HG03097 (cell line): ENCODE measurements at regions not wholly inside any gene's neighbourhood (a gene's known extent, or its start where the extent isn't known, plus 50 kb on each side); places are given as distances from the start of the nearest gene placed in this dataset.
"Not testable (repeated sequence)": the region's sequence is repeated elsewhere in the genome, so short reads cannot be mapped to it uniquely, and the experiment has no call there.

Source experiments
- ATAC-seq: cut with Tn5 transposase; IDR thresholded peaks from one replicate; pipeline ENCODE4 v1.9.1; 2021; ENCODE audit not compliant: unreplicated experiment, low FRiP score

DNA sequence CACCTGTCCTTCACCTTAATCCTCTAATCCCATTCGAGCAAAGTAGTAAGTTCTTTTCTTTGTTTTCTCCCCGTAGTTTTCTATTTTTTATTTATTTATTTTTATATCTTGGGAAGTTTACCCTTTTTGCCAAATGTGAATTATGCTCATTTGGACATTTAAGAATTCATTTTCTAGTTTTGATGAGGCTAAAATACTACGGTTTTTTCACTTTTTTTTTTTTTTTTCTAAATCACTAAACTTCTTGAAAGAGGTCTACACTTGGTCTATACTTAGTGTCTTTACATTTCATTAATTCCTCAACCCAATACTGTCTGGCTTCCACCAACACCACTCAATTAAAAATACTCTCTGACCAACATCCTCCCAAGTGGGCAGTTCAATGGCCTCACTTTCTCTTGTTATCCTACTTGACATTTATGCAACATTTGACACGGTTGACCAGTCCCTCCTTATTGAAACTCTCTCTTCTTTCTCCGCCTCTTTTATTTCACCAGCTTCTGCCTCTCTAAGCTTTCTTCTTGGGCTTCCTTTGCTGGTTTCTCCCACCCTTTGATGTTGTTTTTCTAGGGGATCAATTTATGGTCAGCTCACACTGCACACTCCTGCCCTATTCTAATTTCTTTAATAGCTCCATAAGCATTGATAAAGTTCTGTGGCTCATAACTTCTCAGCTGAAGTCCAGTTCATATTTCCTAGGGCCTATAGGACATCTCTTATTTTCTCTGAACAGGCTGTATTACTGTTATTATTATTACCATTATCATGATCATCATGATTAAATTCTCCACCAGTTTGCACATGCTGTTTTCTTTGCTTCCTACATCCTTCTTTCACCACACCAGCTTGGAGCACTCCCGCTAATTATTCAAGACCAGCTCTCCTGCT is 72.6 kb upstream of the CITED2 start:
- ATAC-seq, result no peak

DNA sequence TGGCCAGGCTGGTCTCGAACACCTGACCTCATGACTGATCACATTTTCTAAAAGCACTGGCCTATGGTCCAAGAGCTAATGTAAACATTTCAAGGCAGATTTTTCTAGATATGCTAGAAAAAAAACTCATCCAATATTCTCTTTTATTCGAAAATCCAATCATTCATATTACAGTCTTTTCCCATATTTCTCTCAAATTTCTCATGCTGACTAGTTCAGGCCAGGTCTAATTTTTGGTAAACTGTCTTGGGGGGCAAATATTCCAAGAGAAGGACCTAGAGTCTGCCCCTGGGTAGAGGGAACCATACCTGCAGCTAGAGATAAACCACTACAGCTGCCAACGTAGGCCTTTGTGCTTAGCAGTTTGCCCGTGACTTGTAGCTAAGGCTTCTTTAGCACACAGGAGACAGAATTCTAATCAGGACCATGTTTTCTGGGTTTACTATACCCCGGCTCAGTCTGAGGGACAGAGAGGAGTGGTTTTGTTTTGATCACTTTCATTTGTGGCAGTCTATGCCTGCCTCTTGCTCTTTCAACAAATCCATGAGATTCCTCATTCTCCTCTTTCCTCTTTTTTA is 71.8 kb upstream of the CITED2 start:
- no peak for ATAC-seq

- ATAC-seq, result not testable (repeated sequence)
Observed at GRCh38 chr6:139444273-139444787, 69.9 kb upstream of the CITED2 start.

DNA sequence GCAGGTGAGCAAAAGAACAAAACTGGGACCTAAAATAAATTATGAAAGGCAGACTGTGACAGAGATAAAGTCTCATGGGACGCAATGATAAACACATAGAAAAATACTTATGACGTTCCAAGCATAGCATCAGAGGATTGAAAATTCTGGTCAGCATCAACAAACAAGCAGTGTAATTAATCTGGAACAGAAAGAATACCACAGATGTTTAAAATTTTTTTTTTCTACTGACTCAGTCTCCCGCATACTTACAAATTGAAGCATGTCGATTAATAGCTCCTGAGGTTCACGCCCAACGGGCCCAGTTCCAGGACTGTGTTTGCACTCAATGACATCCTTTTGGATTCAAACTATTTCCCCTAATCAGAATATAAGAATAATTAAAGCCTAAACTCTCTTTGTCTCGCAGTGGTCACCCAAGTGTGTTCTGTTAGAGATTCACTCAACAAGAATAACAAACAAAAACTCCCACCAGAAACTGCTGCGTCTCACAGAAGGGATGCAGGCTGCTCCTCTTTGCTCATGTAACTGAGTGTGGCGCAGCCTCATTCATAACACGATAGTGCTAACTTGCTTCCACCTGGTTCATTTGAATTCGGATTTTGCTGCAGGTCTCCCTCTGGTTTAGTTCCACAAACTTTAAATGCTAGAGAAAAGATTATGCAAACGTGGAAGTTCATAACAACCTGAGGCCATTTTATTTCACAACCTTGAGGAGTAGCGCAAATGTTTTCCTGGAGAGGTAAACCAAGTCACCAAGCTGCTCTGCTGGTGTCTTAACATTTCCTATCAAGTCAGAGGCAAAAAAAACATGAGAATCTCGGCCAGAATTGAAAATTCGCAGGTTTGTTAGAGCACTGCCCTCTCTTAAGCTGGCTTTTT is 69.0 kb upstream of the CITED2 start:
- no peak for ATAC-seq

GRCh38 chr6:139442188-139442671 is 67.8 kb upstream of the CITED2 start:
- ATAC-seq, result no peak

DNA sequence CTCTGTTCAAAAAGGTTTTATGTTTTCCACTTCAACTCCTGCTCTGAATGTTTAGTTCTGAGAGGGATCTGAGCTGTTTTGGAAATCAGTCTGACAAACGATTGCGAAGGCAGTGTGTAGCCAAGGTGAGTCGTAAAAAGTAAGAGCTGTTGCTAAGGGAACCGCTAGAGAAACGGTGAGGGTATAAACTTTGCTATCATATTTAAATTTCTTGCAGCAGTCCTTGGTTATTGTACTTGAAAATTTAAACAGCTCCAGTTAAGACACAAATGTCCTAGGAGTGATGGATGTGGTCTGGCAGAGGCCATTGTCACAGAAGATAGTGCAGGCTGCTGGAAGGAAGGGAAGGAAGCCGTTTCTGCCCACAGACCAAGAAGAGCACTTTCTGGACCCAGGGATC is 64.9 kb upstream of the CITED2 start:
- no peak for ATAC-seq

DNA sequence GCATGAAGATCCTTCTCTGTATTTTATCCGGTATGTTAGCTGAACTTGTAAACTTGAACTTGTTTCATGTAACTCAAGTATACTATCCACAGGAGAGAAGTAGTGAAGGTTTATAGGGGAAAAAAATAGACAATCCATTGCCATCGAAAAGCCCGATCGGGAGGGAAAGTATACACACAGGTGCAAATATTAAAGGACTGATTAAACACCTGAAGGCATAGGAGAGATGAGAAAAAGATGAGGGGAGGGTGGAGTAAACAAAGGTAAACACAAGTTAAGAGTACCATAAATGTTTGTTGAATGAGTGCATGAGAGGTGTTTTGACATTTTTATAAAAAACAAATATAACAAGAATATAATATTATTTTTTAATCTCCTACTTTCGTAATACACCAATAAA is 64.3 kb upstream of the CITED2 start:
- no peak for ATAC-seq

DNA sequence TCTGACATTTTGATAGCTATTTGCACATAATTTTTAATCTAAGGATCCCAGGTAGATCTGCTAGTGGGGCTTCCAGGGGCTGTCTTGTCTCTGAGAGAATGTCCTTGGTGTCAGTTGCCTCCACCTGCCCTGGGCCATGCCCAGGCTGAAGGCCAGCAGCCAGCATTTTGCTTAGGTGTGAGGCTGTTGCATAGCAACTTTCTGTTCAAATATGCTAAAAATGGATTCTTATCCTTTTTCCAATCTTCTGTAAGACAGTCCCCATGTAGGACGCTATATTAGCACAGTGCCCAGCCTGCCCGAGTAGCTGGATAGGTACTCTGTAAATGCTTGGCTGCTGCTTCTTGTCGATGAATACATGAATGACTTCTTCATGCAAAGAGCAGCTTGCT is 62.5 kb upstream of the CITED2 start:
- ATAC-seq, result no peak

- no peak for ATAC-seq
Observed at GRCh38 chr6:139436200-139436956, 61.9 kb upstream of the CITED2 start.

DNA sequence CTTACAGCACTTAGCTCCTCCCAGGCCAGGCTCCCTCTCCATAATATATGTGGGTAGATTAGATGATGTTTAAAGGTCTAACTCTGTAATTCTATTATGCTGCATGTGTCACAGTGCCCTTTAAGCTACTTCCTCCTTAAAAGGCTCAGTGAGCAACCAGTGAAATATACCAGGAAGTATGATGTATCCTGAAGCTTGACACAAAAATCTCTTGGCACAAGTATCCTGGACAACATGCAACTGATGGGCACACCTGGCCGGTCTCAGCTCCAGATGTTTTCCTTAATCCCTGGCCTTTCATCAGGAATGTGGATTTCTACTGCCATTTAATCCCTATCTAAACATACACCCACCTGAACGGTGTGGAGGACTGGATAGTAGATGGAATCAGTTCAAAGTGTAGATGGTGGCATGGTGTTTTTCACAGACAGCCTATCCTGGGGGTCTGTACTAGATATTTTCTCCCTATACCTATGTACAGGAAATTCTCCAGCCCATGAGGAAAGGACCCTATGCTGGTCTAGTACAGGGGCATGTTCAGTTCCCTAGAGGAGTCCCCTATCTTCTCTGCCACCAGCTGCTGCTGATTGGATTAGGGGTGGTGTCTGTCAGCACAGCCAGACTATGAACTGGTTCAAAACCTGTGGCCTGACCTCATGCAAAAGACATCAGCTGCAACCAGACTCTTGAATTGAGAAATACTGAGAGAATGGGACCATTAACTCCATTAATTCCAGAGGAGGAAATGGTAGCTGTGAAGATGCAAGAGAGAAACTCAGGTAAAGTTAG is 59.4 kb upstream of the CITED2 start:
- ATAC-seq, result no peak

DNA sequence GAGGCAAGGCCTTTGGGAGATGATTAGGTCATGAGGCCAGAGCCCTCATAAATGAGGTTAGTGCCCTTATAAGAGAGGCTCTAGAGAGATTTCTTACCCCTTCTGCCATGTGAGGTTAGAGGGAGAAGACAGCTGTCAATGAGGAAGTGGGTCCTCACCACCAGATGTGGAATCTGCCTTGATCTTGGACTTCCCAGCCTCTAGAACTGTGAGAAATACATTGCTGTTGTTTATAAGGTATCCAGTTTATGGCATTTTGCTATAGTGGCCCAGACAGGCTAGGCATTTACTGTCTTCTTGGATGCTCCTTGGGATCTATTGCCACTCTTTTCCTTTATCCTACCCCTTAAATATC is 57.1 kb upstream of the CITED2 start:
- ATAC-seq, result no peak

DNA sequence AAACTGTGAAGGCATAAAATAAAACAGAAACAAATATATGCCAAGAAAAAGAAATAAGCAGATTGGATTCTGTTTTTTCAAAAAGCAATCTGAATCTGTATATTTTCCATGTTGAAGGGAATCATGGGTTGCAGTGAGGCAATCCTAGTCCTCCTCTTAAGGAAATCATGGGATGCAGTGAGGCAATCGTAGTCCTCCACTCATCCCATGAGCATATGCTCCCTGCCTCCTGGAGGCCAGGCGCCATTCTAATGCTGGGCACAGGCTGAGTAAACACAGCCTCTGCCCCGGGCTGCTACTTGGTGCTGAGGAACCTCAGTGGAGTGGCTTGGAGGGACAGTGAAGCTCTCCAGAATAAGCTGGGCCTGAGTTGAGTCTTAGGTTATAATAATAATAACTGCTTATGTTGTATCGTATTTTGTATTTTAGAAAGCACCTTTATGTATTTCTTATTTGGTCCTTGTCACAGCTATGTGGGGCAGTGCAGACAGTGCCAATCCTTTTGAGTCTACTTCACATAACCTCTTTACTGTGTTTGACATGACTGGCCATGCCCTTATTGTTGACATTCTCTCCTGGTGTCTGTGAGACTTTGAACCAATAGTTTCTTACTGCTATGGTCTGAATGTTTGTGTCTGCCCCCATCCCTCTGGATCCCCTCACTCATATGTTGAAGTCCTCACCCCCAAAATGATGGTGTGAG is 56.6 kb upstream of the CITED2 start:
- no peak for ATAC-seq

DNA sequence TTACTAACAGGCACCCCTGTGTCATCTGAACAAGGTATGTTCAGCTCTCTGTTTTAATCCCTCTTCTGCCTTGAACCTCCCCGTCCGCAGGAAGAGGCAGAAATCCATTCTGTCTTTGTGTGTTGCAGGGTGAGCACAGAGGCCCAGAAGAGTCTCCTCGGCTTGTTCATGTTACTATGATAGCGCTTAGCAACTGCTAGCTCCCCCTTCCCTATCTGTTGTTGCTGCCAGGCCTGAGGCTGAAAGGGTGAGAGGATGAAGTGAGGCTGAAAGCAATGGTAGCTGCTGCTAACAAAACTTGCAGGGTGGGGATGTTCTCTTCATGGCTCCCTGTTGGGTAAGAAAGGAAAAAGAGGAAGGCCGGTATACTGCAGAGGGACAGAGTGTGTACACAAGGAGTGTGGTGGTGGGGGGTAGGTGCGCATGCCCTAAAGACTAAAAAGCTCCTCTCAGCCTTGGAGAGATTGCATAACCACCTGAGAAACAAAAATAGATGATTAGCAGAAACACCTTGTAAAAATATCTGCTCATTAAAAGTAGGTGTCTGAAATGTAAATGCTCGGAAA is 55.2 kb upstream of the CITED2 start:
- no peak for ATAC-seq

DNA sequence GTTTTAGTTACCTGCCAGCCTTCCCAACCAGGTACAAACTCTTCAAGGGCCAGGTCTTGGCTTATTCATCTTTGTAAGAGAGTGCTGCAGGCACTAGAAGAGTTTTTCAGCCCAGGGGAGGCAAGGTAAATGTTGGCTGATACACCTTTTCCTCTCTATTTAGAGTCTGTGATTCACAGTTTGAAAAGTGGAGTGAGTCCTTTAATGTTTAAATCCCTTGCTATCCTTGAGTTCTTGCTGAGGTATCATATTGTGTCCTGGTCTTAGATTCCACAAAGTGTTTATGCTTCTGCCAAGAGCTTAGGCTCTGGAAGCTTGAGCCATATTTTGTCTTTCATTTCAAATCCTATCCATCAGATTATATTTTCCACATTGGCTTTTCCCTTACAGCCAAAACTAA is 52.8 kb upstream of the CITED2 start:
- no peak for ATAC-seq

GRCh38 chr6:139426795-139427194 is 52.3 kb upstream of the CITED2 start:
- ATAC-seq, result no peak

- ATAC-seq, result no peak
Observed at GRCh38 chr6:139425780-139426179, 51.3 kb upstream of the CITED2 start.

DNA sequence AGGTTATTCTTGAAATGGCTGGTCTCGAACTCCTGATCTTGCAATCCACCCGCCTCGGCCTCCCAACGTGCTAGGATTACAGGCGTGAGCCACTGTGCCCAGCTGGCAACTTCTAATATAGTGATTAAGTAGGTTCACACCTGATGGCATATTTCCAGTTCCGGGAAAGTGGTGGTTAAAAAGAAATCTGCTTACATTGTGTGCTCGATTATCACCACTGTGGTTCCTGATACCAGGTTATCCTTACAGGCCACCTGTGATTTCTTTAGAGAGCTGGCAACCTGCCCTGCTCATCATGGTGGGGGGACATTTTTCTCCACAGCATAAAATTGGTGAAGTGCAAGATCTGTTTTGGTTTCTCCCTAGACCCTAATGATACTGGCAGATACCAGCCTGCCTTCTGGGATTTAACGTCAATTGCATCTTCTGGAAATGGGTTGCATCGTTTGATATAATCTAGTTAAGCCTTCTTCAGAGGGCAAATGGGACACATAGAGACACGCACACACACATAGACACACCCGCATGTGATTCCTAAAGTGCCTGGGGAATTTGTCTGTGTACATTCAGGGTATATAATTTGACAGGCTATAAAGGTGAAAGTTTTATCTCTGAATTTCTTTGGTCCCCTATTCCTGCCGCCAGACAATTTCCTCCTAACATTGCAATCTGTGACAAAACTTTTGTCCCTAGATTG is 49.7 kb upstream of the CITED2 start:
- ATAC-seq, result no peak
